Stomach (tissue), 4 donors: ENCODE measurements at regions not wholly inside any gene's neighbourhood (a gene's known extent, or its start where the extent isn't known, plus 50 kb on each side); places are given as distances from the start of the nearest gene placed in this dataset.

Experiments
- EP300 ChIP-seq: sonication (generic); formaldehyde crosslinking; IDR thresholded peaks from one replicate; pipeline ENCODE4 v1.6.1; 2017; ENCODE audit warnings: antibody characterized with exemption
- POLR2AphosphoS5 ChIP-seq, 3 donors: sonication (generic); formaldehyde crosslinking; IDR thresholded peaks; one replicate each; pipeline ENCODE4 v1.6.1; 2016; ENCODE audit warnings: antibody characterized with exemption in 3 of 3

DNA sequence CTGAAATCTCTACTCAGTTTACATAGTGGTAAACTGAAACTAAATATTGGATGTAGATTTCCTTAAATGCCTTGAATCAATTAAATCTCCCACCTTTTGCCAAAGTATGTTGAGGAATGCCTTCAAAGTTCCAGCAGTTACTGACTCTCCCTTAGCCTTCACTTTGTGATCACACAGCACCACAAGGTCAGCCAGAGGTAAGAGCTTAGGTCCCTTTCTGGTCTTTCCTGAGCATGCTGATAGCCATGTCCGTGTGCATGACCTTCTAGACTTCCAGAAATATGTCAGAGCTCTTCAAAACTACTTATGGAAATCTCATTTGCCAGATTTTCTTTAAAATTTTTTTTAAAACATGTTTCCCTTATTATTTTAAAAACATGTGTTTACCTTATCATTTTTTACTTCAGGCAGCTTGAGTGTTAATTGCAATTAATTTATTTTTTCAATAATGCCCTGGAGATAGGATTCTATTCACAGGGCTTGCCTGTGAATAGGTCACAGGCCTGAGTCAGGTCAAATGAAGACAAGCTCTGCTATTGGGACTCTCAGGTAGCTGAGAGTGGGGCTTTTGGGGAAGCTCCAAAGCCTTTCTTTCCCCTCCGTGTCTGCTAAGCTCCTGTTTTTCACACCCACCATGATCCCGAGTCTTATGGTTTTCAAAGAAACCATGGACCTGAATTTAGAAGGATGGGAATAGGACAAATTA, 220.5 kb downstream of the CXCL12 start:
- TF ChIP-seq EP300 (no peak), POLR2AphosphoS5 (IDR thresholded peaks at IDR 0.05) (no peak)
